ENCODE measurements at regions not wholly inside any gene's neighbourhood (a gene's known extent, or its start where the extent isn't known, plus 50 kb on each side); places are given as distances from the start of the nearest gene placed in this dataset.

GRCh38 chr1:228913626-228914414, 178.5 kb downstream of the RHOU start:
- no peak for DNase-seq (ENCODE audit: low read depth in 4 of 4, low spot score in 3 of 4)

DNA sequence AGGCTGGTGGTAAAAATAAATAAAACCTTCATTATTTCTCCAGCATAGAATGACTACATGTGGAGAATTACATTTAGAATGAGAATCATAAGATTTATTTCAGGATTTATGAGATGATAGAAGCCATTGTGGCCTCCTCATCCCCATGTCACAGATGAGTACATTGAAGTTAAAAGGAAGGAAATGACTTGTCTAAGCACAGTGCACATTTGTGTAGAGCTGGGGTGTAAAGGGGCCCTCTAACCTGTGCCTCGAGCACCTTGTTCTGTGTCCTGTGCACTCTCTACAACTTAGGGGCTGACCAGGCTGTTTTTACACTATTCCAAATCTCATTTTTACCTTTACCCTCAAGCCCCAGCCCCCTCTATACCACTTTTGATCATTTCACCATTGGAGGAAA, 179.4 kb downstream of the RHOU start:
- no peak for DNase-seq (ENCODE audit: low read depth in 4 of 4, low spot score in 3 of 4)

GRCh38 chr1:228917342-228917741, 182.1 kb downstream of the RHOU start:
- DNase-seq (ENCODE audit: low read depth in 4 of 4, low spot score in 3 of 4), result no peak

GRCh38 chr1:228917755-228918154, 182.5 kb downstream of the RHOU start:
- no peak for DNase-seq (ENCODE audit: low read depth in 4 of 4, low spot score in 3 of 4)

DNA sequence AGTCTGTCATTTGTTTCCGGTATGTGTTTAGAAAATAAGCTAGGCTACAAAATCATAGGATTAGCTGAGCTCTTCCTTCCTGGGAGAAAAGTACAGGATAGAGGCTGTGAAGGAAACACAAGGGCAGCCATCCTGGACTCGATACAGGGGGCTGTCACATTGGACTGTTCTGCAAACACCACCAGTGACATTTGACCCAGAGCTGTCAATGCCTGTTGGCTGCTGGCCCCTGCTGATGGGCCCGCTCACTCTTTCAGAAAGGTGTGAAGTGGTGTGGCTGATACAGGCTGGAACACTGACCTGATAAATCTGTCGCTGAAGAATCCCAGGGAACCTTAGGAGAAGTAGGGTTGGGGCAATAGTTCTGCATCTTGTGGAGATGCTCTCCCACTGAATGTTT, 183.1 kb downstream of the RHOU start:
- DNase-seq (ENCODE audit: low read depth in 4 of 4, low spot score in 3 of 4), result no peak

DNA sequence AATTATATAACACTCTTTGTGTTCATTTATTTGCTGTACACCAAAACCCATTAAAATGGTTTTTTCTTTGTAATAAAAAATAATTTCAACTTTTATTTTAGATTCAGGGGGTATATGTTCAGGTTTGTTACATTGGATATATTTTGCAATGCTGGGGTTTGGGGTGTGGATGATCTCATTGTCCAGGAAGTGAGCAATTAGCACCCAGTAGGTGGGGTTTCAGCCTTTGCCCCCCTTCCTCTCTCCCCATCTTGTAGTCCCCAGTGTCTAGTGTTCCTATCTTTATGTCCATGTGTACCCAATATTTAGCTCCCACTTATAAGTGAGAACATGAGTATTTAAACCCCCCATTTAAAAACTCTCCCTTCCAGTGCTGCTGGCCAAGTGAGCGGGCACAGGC, 184.6 kb downstream of the RHOU start:
- no peak for DNase-seq (ENCODE audit: low read depth in 4 of 4, low spot score in 3 of 4)

GRCh38 chr1:228920831-228921230, 185.6 kb downstream of the RHOU start:
- DNase-seq (ENCODE audit: low read depth in 4 of 4, low spot score in 3 of 4), result no peak

GRCh38 chr1:228921481-228921880, 186.2 kb downstream of the RHOU start:
- DNase-seq (ENCODE audit: low read depth in 4 of 4, low spot score in 3 of 4), result no peak

- no peak for DNase-seq (ENCODE audit: low read depth in 4 of 4, low spot score in 3 of 4)
These were observed 187.6 kb downstream of the RHOU start for GRCh38 chr1:228922722-228923376.

GRCh38 chr1:228923973-228924686, 188.9 kb downstream of the RHOU start:
- DNase-seq (ENCODE audit: low read depth in 4 of 4, low spot score in 3 of 4), result no peak

- DNase-seq (ENCODE audit: low read depth in 4 of 4, low spot score in 3 of 4), result no peak
These were observed 190.4 kb downstream of the RHOU start for GRCh38 chr1:228925691-228926090.

DNA sequence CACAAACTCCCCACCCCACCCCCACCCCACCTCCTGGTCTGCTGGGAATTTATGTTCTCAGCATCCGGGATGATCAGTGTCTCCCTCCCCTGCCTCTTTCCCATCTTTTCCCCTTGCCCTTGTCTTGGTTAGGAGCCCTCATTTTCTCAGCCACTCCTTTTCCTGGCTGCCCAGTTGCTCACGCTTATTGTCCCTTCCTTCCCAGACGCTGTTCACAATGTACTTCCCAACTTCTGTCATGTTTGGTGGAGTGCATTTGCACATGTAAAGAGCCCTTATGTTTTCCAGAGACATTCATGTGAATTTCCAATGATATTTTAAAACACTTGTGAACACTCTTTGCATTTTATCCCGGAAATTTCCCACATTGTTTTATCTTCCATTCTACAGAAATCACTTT, 192.1 kb downstream of the RHOU start:
- no peak for DNase-seq (ENCODE audit: low read depth in 4 of 4, low spot score in 3 of 4)

- no peak for DNase-seq (ENCODE audit: low read depth in 4 of 4, low spot score in 3 of 4)
These were observed 192.9 kb downstream of the RHOU start for GRCh38 chr1:228927946-228928898.

DNA sequence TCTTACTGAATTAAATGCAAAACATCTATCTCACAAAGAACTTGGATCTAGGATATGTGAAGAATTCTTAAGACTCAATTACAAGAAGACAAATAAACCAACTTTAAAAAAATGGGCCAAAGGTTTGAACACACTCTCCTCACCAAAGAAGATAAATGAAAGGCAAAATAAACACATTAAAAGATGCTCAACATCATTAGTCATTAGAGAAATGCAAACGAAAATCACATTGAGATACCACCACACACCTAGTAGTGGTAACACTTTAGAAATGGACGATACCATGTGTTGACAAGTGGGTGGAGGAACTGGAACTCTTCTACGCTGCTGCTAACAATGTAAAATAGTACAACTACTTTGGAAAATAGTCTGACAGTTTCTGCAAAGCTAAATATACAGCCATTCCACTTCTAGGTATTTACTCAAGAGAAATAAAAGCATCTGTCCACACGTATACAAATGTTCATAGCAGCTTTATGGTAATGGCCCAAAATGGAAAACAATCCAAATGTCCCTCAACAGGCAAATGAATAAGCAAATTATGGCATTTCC, 194.3 kb downstream of the RHOU start:
- DNase-seq (ENCODE audit: low read depth in 4 of 4, low spot score in 3 of 4), result no peak

DNA sequence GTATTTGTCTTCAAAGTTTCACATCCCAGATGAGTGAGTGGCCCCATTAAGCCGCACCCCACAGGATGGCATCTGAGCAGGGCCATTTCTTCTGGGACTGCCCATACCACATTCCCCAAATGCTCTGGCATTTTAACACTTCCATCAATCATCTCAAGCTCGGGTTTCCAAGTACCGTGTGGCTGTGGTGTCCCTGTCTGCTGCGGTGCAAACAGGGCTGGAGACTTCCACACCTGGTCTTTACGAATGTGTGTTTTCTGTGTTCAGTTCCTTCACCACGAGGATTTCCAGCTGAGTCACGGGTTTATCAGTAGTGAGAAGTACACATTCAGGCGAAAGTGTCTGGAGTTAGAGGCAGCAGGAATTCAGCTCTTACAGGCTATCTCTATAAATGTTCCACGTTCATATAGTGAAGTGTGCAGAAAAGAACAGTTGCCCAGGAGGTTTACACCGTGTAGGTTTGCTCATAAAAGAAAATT, 195.2 kb downstream of the RHOU start:
- no peak for DNase-seq (ENCODE audit: low read depth in 4 of 4, low spot score in 3 of 4)

DNA sequence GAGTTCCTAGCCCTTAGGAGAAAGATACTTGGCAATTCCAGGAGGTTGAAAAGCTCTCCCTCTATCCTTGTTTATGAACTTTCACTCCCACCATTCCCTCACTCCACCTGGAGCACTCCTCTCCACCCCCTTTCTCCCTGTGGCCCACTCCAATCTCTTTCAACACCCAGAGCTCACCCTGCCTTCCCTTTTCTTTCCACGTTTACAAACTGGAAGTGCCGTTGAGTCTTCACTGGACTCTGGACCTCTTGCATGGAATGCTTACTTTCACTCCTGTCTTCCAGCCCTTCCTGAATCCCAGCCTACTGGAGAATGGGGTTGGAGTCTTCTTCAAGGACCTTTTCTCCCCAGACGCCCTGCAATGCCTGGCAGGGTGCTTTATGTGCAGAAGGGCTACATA, 198.5 kb downstream of the RHOU start:
- DNase-seq (ENCODE audit: low read depth in 4 of 4, low spot score in 3 of 4), result no peak

GRCh38 chr1:228935198-228935663, 200.0 kb downstream of the RHOU start:
- no peak for DNase-seq (ENCODE audit: low read depth in 4 of 4, low spot score in 3 of 4)

DNA sequence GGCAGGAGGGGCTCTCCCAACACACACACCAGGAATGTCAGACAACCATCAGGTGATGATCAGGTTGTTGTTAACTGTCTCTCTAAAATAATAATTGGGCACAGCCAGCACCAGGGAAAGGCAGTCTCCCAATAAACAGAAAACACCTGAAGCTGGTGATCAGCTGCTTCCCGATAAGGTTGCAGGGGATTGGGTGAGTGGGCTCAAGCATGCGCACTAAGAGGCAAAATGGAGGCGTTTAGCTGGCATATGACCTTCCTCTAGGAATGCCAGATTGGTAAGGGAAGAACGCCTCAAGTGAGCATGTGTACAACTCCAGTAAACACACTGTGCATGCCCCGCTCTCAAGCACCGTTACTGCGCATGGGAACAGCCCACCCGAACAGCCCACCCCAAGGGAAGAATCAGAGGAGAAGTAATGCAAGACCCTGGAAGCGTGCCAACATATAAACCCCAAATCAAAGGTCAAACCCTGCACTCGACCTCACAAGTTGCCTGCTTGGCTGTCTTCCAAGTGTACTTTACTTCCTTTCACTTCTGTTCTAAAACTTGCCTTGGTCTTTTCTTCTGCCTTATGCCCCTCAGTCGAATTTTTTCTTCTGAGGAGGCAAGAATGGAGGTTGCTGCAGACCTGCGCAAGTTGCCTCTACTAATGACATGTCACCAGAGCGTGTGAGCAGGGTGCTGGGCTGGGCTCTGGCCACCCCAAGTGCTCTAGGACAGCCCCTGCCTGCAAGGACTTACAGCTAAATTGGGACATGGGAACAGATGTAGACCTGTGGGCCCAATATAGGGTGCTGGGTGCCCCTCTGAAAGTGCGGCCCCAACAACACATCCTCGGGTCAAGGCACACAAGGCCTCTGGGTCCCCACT, 200.8 kb downstream of the RHOU start:
- DNase-seq (ENCODE audit: low read depth in 4 of 4, low spot score in 3 of 4), result no peak

DNA sequence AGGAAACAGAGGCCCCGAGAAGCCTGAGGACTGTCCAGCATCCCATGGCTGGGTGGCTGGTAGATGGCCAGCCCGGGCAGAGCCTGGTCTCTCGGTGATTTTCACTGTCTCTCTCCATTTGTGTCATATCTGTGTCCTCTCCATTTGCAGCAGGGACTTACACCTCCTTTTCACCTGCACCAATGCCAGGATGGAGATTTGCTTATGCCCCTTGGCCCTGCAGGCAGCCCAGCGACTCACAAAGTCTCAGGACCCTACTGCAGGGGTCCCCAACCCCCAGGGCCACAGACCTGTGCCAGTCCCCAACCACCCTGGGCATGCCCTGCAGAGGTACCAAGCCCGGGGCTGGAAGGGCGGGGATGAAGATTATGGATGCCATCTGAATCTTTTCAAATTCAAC, 201.6 kb downstream of the RHOU start:
- DNase-seq (ENCODE audit: low read depth in 4 of 4, low spot score in 3 of 4), result no peak

Measured in left renal pelvis (tissue), 4 donors.